Left colon (tissue), 2 donors: ENCODE measurements at regions not wholly inside any gene's neighbourhood (a gene's known extent, or its start where the extent isn't known, plus 50 kb on each side); places are given as distances from the start of the nearest gene placed in this dataset.

Source experiments
- ATAC-seq: fragments of 200-7000 bp; cut with Tn5 transposase; one replicate; pipeline ENCODE4 v1.9.1; 2020; ENCODE audit warnings: mild to moderate bottlenecking, moderate library complexity
- DNase-seq, 2 donors: peaks; one replicate each; pipeline ENCODE4 v3.0.0-alpha.2; 2020
- intact Hi-C, 2 donors: fragments of 100-400 bp; cut with DNase I in 1 of 2; cut with micrococcal nuclease in 1 of 2; formaldehyde crosslinking; loops; one replicate each; pipeline versions ENCODE4 v1.11.2 to v1.14.0; 2022; cut with DNase I, micrococcal nuclease
- donor health status: DM: no; HTN: no; CAD: no.
- donor health status: DM: yes; HTN: yes; CAD: no.

DNA sequence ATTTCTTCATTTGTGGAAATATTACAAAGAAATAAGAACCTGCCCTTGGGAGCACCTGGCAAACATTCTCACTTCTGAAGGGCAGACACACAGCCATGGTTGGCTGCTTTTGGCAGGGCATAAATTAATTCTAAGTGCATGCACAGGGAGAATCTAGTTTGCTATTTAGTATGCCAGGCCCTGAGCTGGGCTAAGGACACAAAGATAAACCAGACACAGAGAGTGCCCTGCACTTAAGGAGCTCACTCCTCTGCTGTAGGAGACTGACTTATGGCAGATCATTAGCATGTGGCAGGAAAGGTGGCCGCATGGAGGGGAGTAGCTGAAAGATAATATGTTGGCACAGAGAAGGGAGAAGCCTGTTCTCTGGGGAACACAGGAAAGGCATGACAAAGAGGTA is 367.0 kb downstream of the LPIN1 start:
- intact Hi-C loops, result no loop called here
- ATAC-seq, result no peak
- DNase-seq, result no peak

DNA sequence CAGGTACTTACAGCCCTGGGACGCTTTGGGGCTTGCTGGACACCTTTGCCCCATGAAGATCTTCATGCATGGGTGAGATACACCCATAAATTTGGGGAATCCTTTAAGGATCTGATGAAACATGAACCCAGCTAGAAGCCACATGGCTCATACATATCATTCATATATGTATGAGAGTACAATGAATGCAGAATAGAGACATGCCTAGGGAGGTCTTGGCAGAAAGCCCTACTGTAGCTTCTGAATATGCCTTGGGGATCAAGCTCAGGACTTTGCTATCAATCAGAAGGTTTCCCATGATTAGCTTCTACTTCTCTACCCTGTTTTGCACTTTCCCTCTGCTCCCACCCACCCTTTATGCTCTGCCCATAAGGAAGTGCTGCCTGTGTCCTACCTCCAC is 368.4 kb downstream of the LPIN1 start:
- intact Hi-C loops, result no loop called here
- DNase-seq, result no peak
- no peak for ATAC-seq

DNA sequence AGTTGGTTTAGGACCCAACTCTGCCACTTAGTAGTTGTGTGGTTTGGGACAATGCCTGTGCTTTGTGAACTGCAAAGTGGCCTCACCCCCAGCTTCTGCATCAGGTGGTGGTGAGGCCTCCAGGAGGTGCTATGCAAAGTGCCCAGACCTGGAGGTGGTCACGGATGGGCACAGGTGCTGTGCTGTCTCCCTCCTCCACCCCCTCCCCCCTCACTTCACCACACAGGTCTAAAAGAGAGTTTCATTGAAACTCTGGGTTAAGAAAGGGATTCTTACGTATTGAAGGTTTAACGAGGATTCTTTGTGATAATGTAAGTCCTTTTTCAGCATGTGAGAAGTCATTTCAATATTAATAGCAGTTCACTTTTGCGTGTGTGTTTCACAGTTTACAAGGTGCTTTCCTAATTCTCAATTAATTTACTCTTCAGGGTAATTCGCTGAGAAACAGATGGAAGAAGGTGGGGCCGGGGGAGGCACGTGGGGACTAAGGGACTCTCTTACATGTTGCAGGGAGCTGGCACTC is 369.9 kb downstream of the LPIN1 start:
- no peak for ATAC-seq
- intact Hi-C loops, result no loop called here
- no peak for DNase-seq

DNA sequence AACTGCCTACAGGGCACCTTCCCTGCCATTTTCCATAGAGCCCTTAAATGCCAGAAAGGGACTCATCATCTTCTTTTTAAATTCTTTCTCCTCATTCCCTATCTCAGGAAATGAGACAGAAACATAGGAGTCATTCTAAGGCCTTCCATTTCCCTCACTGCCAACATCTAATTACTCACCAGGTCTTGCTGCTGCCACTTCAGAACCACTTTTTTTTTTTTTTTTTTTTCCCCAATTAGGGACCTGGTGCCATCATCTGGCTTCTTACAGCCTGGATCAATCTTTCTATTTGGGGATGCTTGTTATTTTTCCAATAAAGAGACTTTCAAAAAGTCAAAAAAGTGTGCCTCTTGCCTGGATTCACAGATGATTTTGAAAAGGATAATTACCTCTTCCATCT is 373.4 kb downstream of the LPIN1 start:
- intact Hi-C loops, result no loop called here
- ATAC-seq, result no peak
- DNase-seq, result no peak

DNA sequence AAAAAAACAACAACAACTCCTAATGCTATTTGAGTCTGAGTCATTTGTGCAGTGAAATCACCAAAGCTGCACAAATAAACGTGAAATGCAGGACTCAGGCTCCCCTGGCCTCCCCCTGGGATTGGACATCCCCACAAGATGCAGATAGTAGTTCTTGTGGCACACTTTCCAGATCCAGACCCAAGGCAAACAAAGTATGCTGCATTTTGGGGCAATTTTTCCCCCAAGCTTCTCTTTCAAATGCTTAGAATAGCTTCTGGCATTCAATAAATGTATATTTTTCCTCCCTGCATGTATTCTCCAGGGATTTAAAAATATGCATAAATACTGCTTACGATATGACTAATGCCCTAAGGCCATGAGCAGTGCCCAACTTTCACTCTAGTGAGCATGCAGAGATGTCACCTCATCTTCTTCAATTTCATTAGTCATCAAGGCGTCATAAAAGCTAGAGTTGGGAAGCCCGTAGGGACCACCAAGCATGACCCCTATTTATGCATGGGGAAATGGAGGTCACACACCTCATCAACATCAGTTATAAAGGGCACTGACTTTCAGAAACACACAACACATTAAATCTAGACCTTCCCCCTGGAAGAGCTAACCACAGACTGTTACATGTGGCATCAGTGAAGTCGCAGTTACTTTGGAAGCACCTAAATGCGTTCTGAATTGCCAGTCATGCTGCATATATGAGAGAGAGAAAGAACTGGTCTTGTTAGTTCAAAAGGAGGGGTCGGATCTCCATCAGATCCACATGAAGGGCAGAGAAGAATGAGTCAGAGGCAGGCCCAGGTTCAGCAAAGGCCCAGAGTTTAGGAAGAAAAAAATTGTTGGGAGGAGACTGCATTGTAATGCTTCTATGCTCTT is 374.1 kb downstream of the LPIN1 start:
- ATAC-seq, result no peak
- intact Hi-C loops, result no loop called here
- DNase-seq, result no peak

- intact Hi-C loops, result no loop called here
- ATAC-seq, result no peak
These were observed 378.4 kb downstream of the LPIN1 start for GRCh38 chr2:12124790-12125189.

DNA sequence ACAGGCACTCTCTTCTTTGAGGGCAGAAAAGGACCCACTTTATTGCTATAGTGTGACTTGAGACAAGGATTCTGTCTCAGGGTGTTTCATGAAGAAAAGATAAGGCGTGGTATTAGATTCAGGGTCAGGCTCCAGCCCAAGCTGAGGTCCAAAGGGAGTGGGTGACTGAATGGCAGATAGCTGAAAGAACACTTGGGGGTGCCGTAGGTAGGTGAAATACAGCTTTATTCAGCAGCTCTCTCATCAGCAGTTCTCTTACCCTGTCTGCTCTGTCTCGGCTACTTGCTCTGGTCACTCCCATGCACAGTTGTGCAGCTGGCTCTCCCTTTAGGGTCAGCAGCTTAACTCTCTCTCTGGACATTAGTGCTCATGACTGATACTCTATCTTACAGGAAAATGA is 379.9 kb downstream of the LPIN1 start:
- intact Hi-C loops, result no loop called here
- DNase-seq (no peak), ATAC-seq (no peak)

More at GRCh38 chr2:12124790-12125189, 378.4 kb downstream of the LPIN1 start:
- DNase-seq, result no peak

GRCh38 chr2:12127638-12128037 is 381.2 kb downstream of the LPIN1 start:
- intact Hi-C loops, result no loop called here
- DNase-seq (no peak), ATAC-seq (no peak)

- intact Hi-C loops, result no loop called here
- DNase-seq (no peak), ATAC-seq (no peak)
These were observed 385.5 kb downstream of the LPIN1 start for GRCh38 chr2:12131975-12132374.

DNA sequence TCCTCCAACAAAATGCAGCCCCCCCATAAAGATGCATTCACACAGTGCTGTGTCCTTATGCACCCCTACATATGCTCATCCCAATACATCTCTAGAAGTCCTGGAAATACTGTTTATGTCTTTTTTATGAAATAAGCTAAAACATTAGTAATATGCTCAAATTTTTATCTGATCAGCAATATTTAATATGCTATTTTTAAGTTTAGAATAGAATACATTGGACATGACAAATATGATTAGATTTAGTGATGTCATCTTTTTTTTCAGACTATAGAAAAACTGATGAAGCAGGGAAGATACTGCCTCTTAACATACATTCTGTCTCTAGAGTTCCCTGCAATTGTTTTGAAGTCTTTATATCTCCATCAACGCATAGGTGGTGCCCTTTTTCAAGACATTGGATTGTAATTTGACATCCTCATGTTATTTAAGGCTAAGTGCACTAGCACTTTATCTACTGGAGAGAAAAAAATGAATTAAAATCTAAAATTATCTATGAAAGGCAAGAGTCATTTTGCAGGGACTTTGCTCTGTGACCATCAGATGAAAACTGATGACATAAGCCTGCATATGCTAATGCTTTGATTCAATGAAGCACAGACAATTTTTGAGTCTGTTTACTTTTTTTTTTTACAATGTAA is 395.3 kb downstream of the LPIN1 start:
- intact Hi-C loops, result no loop called here
- DNase-seq (no peak), ATAC-seq (no peak)

DNA sequence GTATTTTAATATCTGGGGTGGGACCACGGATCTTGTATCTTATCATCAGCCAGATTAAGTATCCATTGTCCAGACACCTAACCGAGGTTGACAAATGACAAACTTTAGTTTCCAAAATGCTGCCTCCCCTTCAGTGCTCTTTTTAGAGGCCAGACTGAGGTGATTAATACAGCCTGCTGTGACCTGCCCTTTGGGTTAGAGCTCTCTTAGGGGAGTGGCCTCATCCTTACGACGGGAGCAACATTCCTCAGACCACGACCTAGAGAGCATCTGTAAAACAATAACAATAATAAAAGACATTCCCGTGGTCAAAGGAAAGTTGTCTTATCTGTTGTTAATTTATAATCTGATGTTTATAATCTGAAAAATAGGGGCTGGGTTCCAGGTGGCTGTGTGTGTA is 405.3 kb downstream of the LPIN1 start:
- intact Hi-C loops, result no loop called here
- no peak for DNase-seq
- ATAC-seq, result no peak

- no peak for DNase-seq
- intact Hi-C loops, result no loop called here
- no peak for ATAC-seq
These were observed 406.5 kb downstream of the LPIN1 start for GRCh38 chr2:12152888-12153287.

GRCh38 chr2:12155303-12156051 is 409.0 kb downstream of the LPIN1 start:
- DNase-seq (no peak), ATAC-seq (no peak)
- intact Hi-C loops, result no loop called here

DNA sequence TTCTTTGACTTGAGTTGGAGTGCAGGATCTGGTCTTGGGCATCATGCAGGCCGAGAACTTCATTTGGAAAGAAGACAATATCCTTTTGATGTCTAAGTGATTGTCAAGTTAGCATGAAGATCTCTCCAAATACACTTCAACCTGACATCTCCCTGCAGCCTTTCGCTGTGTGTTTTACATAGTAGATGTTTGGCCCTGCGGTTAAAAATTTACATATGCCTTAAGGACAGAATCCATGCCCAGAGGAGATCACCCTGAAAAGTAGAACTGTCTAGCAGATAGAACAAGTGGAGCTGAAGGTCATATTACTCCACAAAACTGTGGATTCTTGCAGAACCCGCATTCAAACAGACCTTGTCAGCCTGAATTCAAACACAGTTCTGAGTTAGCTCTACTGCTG is 409.9 kb downstream of the LPIN1 start:
- intact Hi-C loops, result no loop called here
- ATAC-seq (no peak), DNase-seq (no peak)

- ATAC-seq, result no peak
- intact Hi-C loops, result no loop called here
- no peak for DNase-seq
These were observed 414.7 kb downstream of the LPIN1 start for GRCh38 chr2:12161085-12161484.

- DNase-seq, result no peak
- intact Hi-C loops, result no loop called here
- no peak for ATAC-seq
These were observed 416.1 kb downstream of the LPIN1 start for GRCh38 chr2:12162269-12163247.

- no peak for DNase-seq
- intact Hi-C loops, result no loop called here
- ATAC-seq, result no peak
These were observed 417.4 kb downstream of the LPIN1 start for GRCh38 chr2:12163866-12164265.

DNA sequence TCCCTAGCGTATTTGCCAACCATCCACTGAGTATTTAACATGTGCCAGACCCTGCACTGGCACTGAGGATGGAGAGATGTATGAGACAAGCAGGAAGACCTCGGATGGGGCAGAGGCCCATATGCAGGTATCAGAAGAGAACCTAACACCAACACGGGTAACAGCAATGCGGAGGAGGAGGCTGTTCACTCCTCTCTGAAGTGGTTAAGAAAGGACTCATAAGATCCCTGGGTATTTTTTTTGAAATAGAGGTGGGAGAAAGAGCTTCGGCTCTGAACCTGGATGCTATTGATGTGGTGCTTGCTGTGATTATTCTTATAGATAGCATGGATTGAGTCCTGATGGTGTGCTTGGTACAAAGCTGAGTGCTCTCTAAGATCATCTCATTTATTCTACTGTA is 418.3 kb downstream of the LPIN1 start:
- no peak for DNase-seq
- no peak for ATAC-seq
- intact Hi-C loops, result no loop called here
